ENCODE measurements at regions not wholly inside any gene's neighbourhood (a gene's known extent, or its start where the extent isn't known, plus 50 kb on each side); places are given as distances from the start of the nearest gene placed in this dataset.
"Not testable (repeated sequence)": the region's sequence is repeated elsewhere in the genome, so short reads cannot be mapped to it uniquely, and the experiment has no call there.

GRCh38 chr2:77725045-77725444, 202.9 kb upstream of the LRRTM4 start:
- no peak for DNase-seq

GRCh38 chr2:77734662-77735340, 212.6 kb upstream of the LRRTM4 start:
- DNase-seq: not testable (repeated sequence)

GRCh38 chr2:77737236-77737635, 215.1 kb upstream of the LRRTM4 start:
- DNase-seq: no peak

- no peak for DNase-seq
Observed at GRCh38 chr2:77746780-77747179, 224.6 kb upstream of the LRRTM4 start.

DNA sequence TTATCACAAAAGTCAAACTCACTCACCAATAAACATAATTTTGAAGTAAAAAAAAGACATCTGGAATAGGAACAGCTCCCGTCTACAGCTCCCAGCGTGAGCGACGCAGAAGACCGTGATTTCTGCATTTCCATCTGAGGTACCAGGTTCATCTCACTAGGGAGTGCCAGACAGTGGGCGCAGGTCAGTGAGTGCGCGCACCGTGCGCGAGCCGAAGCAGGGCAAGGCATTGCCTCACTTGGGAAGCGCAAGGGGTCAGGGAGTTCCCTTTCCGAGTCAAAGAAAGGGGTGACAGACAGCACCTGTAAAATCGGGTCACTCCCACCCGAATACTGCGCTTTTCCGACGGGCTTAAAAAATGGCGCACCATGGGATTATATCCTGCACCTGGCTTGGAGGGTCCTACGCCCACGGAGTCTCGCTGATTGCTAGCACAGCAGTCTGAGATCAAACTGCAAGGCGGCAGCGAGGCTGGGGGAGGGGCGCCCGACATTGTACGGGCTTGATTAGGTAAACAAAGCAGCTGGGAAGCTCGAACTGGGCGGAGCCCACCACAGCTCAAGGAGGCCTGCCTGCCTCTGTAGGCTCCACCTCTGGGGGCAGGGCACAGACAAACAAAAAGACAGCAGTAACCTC, 231.7 kb upstream of the LRRTM4 start:
- not testable (repeated sequence) for DNase-seq

GRCh38 chr2:77767388-77768076, 245.4 kb upstream of the LRRTM4 start:
- DNase-seq: no peak

GRCh38 chr2:77768508-77768907, 246.3 kb upstream of the LRRTM4 start:
- no peak for DNase-seq

DNA sequence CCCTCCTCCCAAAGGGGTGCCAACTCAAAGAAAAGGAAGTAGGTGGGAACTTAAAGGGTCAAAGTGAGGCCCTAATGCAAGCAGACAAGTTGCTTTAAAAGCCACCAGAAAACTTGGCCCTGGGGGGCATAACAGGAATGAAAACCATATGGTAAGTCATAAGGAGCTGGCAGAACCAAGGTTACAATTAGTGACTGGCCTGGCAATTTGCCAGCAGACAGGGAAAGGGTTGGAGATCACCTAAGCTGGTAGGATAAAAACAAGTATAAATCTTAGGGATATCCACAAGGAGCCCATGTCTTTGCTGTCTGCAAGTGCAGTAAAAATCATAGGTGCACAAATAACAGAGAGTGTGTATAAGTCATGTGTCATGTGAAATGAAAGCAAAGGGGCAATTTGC, 256.7 kb upstream of the LRRTM4 start:
- DNase-seq: no peak

DNA sequence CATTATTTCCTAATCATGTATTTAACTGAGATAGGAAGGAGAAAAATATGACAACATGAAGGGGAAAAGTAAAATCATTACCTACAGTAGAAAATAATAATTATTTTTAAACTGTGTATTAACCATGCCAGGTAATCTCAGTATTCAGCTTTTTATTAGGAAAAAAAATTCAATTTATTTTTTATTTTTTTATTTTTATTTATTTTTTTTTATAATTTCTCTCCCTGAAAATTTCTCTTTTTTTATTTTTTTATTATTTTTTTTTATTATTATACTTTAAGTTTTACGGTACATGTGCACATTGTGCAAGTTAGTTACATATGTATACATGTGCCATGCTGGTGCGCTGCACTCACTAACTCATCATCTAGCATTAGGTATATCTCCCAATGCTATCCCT, 271.3 kb upstream of the LRRTM4 start:
- not testable (repeated sequence) for DNase-seq

DNA sequence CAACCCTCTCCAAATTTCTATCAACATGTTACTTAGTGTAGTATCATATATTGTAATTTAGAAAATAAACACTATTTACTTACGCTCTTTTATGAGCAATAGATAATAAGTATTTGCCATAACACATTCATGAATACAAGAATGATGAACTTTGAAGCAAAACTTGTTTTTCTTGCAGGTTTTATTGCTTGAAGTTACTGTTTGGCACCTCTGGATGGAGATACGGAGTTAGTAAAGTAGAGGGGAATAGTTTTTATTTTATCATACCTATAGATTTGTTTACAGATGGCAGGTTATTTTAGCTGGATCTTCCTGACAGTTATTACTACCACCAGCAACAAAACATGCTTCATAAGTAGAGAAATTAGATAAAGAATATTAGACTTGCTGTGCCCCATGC, 274.2 kb upstream of the LRRTM4 start:
- DNase-seq: no peak

DNA sequence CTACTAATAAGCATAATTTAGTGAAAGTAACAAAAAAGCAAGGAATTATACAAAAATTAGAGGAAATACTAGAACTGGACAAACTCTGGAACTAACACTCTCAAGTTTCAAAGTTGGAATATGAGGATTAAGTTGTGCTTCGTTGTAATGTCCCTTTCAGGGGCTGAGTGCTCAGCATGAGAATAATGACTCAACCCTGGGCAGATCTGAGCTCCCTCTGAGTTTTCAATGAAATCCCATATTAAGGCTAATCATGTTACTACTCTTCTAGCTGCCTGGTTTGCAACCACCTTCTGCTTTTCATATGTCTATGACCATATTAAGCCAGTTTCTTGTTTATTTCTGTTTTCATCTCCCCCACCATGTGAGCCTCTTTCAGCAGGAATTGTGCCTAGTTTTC, 274.9 kb upstream of the LRRTM4 start:
- DNase-seq: no peak

GRCh38 chr2:77800410-77800809, 278.2 kb upstream of the LRRTM4 start:
- no peak for DNase-seq

GRCh38 chr2:77807531-77808215, 285.5 kb upstream of the LRRTM4 start:
- no peak for DNase-seq

DNA sequence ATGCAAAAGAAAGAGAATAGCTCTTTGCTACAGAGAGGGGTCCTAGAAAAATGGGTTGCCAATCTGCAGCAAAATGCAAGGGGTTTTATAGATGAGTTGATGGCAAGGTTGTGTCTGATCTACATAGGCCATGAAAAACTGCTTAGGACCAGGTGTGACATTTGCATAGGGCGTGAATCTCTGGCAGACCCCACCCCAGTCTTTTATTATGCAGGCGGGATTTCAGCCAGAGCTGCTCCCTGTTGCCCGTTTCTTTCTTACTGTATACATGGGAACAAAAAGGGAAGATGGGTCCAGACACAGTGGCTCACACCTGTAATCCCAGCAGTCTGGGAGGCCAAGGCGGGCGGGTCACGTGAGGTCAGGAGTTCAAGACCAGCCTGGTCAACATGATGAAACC, 286.4 kb upstream of the LRRTM4 start:
- DNase-seq: no peak

DNA sequence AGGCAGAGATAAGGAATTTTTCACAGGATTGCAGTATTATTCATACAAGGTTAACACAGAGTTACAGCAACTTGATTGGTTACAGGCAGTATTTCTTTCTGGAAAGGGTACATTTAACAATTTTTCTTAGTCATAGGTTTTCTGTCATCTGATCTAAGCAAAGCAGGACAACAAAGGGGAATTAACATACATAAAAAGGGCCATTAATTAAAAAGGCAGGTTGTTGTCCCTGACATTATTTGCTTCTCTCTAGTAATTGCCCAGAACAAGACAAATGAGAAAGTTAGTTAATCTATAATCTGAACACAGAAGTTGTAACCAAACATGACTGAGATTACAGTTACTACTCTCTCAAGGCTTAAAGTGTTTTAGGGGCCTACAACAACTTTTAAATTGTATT, 291.4 kb upstream of the LRRTM4 start:
- no peak for DNase-seq

GRCh38 chr2:77816618-77817017, 294.4 kb upstream of the LRRTM4 start:
- DNase-seq: no peak

DNA sequence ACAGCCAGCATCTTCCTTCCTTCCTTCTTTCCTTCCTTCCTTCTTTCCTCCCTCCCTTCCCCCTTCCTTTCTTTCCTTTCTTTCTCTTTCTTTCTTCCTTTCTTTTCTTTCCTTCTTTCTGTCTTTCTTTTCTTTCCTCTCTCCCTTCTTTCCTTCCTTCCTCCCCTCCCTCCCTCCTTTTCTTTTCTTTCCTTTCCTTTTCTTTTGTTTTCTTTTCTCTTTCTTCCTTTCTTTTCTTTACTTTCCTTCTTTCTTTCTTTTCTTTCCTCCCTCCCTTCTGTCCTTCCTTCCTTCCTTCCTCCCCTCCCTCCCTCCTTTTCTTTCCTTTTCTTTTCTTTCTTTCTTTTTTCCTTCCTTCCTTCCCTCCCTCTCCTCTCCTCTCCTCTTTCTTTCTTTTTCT, 296.0 kb upstream of the LRRTM4 start:
- DNase-seq: no peak

- no peak for DNase-seq
Observed at GRCh38 chr2:77823028-77823427, 300.9 kb upstream of the LRRTM4 start.

DNA sequence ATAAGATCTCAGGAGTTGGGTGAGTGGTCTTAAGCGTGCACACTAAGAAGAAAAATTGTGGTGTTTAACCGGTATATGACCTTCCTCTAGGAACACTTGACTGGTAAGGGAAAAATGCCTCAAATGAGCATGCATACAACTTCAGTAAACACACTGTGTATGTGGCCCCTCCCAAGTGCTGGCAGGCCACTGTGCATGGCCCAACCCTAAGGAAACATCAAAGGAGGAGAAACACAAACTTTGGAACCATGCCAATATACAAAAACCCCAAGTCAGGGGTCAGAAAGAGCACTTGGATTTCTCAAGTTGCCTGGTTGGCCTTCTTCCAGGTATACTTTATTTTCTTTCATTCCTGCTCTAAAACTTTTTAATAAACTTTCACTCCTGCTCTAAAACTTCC, 308.9 kb upstream of the LRRTM4 start:
- DNase-seq: no peak

DNA sequence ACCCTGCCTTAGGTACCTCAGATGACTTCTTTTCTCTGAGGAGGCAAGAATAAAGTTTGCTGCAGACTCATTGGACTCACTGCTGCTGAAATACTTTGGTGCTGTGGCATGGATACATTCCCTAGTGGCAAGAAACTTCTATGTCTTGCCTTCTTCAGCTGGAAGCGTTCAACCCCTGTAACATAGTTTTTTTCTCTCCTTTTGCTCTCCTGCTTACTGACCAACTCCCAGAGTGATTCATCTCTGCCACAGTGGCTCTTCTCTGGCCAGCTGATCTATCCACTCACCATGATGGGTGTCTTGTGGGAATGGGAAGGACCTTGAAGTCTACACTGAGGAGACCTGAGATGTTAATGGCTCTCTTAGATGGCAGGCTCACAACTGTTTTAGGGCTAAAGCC, 309.3 kb upstream of the LRRTM4 start:
- no peak for DNase-seq

GRCh38 chr2:77831898-77832297, 309.7 kb upstream of the LRRTM4 start:
- DNase-seq: no peak

- no peak for DNase-seq
Observed at GRCh38 chr2:77834360-77835002, 312.3 kb upstream of the LRRTM4 start.

- no peak for DNase-seq
Observed at GRCh38 chr2:77838441-77838840, 316.3 kb upstream of the LRRTM4 start.

Measured in tongue (tissue), 1 donor.